HepG2 (cell line): ENCODE measurements at regions not wholly inside any gene's neighbourhood (a gene's known extent, or its start where the extent isn't known, plus 50 kb on each side); places are given as distances from the start of the nearest gene placed in this dataset.

Experiments used
- ATAC-seq: fragments of 200-7000 bp; cut with Tn5 transposase; 3 replicates; pipeline ENCODE4 v1.9.1; 2020; ENCODE audit warnings: mild to moderate bottlenecking, moderate library complexity
- BruUV-seq: library from RNA; stranded (reverse); fragments of 400-500 nt; replicated peaks from 2 replicates; lab custom pipeline; 2021; lab: Mats Ljungman, UMichigan
- CTCF ChIA-PET: fragments of 300-600 bp; formaldehyde crosslinking; extraction: SDS; loops from one replicate; lab custom pipeline; 2021; ENCODE audit warnings: low total read pairs, inconsistent platforms, low intra/inter-chr PET ratio; lab: Yijun Ruan, JAX
- POLR2A ChIA-PET: fragments of 350-600 bp; sonication (Branson Sonifier 250); formaldehyde crosslinking; loops from one replicate; lab custom pipeline; 2020; ENCODE audit warnings: antibody characterized with exemption, inconsistent platforms; lab: Yijun Ruan, JAX
- DNase-seq: peaks from one replicate; pipeline ENCODE4 v3.0.0-alpha.2; 2015; ENCODE audit warnings: low spot score
- FAIRE-seq: peaks from 3 replicates; lab custom pipeline; 2011; peaks lifted over from hg19 to GRCh38; lab: Jason Lieb, UNC
- H2AFZ ChIP-seq: one replicate; pipeline ENCODE4 v1.6.1; 2011; ENCODE audit warnings: low read length, inconsistent platforms
- H3K27ac ChIP-seq: fragments of 300-600 bp; 3 replicates; pipeline ENCODE4 v1.8.0; 2011; ENCODE audit warnings: mixed run types, mild to moderate bottlenecking, mixed read lengths, low read length, inconsistent platforms; ENCODE audit not compliant: insufficient read depth; ENCODE audit errors: extremely low read length
- H3K27me3 ChIP-seq, 2 experiments: fragments of 200-600 bp in 1 of 2; 2 replicates in 1 of 2; 3 replicates in 1 of 2; pipeline versions ENCODE4 v1.6.0 to v1.8.0; 2011; ENCODE audit warnings: low read length in 2 of 2, mild to moderate bottlenecking in 2 of 2, moderate library complexity in 2 of 2, inconsistent platforms in 1 of 2; ENCODE audit not compliant: insufficient read depth in 2 of 2, control insufficient read depth in 1 of 2
- H3K36me3 ChIP-seq, 2 experiments: fragments of 200-600 bp in 1 of 2; replicated peaks in 1 of 2; 2 replicates in 1 of 2; 3 replicates in 1 of 2; pipeline versions ENCODE4 v1.5.1 to v1.8.0; 2011; ENCODE audit warnings: low read length in 2 of 2, inconsistent platforms in 1 of 2; ENCODE audit not compliant: insufficient read depth in 2 of 2, control insufficient read depth in 1 of 2
- H3K4me1 ChIP-seq: 2 replicates; pipeline ENCODE4 v1.5.1; 2012; ENCODE audit warnings: low read length, inconsistent platforms; ENCODE audit not compliant: insufficient read depth
- H3K4me2 ChIP-seq: 2 replicates; pipeline ENCODE4 v1.6.0; 2011; ENCODE audit warnings: low read depth, low read length, inconsistent platforms
- H3K4me3 ChIP-seq, 3 experiments: fragments of 200-600 bp in 1 of 3; sonication (generic), shearing (Covaris generic) in 1 of 3; replicated peaks in 1 of 3; 2 replicates each; pipeline ENCODE4 v1.5.1; 2011 to 2016; ENCODE audit warnings: low read length in 3 of 3, inconsistent platforms in 2 of 3, low read depth in 2 of 3, mild to moderate bottlenecking in 2 of 3, control low read depth in 1 of 3, mixed read lengths in 1 of 3; ENCODE audit not compliant: insufficient read depth in 1 of 3
- H3K79me2 ChIP-seq: one replicate; pipeline ENCODE4 v1.6.1; 2011; ENCODE audit warnings: low read length, inconsistent platforms; ENCODE audit not compliant: insufficient read depth
- H3K9ac ChIP-seq: 2 replicates; pipeline ENCODE4 v1.6.0; 2011; ENCODE audit warnings: mild to moderate bottlenecking, low read depth, low read length, inconsistent platforms; ENCODE audit not compliant: insufficient read depth
- H3K9me3 ChIP-seq: 2 replicates; pipeline ENCODE4 v1.5.1; 2012; ENCODE audit warnings: mild to moderate bottlenecking, low read length
- H4K20me1 ChIP-seq: 2 replicates; pipeline ENCODE4 v1.6.0; 2011; ENCODE audit warnings: inconsistent platforms, mild to moderate bottlenecking, low read length, moderate library complexity; ENCODE audit not compliant: insufficient read depth
- PHF21A ChIP-seq: sonication (generic); formaldehyde crosslinking; IDR thresholded peaks from 2 replicates; pipeline ENCODE4 v1.5.0; 2020; ENCODE audit warnings: mild to moderate bottlenecking, missing genetic modification reagents
- RAD21 ChIP-seq: fragments of 450-650 bp; formaldehyde crosslinking; IDR thresholded peaks from 2 replicates; pipeline ENCODE4 v1.5.0; 2020; ENCODE audit warnings: mild to moderate bottlenecking
- SMC3 ChIP-seq: IDR thresholded peaks from 2 replicates; pipeline ENCODE4 v1.6.1; 2011; ENCODE audit warnings: low read length, improper control_type of control experiment
- STAG1 ChIP-seq: sonication (generic); formaldehyde crosslinking; IDR thresholded peaks from 2 replicates; pipeline ENCODE4 v1.4.0; 2020; ENCODE audit warnings: missing genetic modification reagents
- WGBS: methylation state at CpG from one replicate; pipeline ENCODE4 v1.1.6; 2017; ENCODE audit warnings: low lambda C conversion rate; 5-methylcytosine and 5-hydroxymethylcytosine counted together
- in situ Hi-C: cut with HindIII; loops from 2 replicates; pipeline ENCODE4 v1.10.0; 2017; ENCODE audit warnings: low pct_unique_long_range_greater_than_20kb; ENCODE audit not compliant: extremely low pct_ligation_motif_present
- intact Hi-C: fragments of 100-400 bp; cut with micrococcal nuclease; formaldehyde crosslinking; loops from one replicate; pipeline ENCODE4 v1.10.0; 2022; ENCODE audit not compliant: unreplicated experiment
- TF ChIP-seq, protein P1 (sequence below): IDR thresholded peaks from 2 replicates; pipeline ENCODE4 v1.4.0; 2020; ENCODE audit warnings: mild to moderate bottlenecking, missing genetic modification reagents
- TF ChIP-seq, protein P2 (sequence below): sonication (generic); formaldehyde crosslinking; IDR thresholded peaks from 2 replicates; pipeline ENCODE4 v1.5.0; 2020; ENCODE audit warnings: mild to moderate bottlenecking, missing genetic modification reagents, moderate library complexity
- TF ChIP-seq, protein P3 (sequence below): sonication (generic); formaldehyde crosslinking; IDR thresholded peaks from 2 replicates; pipeline ENCODE4 v1.4.0; 2020; ENCODE audit warnings: mild to moderate bottlenecking, missing genetic modification reagents

DNA sequence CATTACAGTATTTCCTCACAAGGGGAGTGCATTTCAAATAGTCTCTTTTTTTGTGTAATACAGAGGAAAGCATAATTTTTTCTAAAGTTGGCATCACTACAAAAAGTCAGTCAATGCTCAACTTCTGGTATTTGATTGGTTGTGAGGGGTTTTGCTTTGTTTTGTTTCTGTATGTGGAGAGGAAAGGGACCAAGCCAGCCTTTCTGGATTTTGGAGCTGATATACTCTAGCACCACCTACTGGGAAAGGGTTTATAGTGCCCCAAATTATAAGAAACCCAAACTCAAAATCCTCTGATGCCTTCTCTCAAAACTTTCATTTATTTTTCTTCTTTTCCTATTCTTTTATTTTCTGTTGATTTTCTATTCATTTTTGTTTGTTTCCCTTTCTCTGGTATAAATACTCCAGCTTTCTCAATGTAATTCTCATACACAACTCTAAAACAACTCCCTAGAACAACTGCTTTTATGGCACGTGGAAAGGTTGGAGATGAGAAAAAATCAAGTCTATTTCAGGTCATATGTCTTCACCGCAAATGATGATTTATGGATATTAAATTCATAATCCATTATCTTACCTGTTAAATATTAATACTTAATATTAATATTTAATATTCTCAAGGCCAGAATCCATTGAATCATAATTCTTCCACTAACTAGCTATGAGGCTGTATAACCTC lies 69.5 kb upstream of the ANXA1 start:
- TF ChIP-seq RAD21 (peak; percentile 78), PHF21A (no peak), STAG1 (CRISPR knock-in tag) (peak; percentile 92), SMC3 (peak; percentile 81)
- TF ChIP-seq, protein P1, sequence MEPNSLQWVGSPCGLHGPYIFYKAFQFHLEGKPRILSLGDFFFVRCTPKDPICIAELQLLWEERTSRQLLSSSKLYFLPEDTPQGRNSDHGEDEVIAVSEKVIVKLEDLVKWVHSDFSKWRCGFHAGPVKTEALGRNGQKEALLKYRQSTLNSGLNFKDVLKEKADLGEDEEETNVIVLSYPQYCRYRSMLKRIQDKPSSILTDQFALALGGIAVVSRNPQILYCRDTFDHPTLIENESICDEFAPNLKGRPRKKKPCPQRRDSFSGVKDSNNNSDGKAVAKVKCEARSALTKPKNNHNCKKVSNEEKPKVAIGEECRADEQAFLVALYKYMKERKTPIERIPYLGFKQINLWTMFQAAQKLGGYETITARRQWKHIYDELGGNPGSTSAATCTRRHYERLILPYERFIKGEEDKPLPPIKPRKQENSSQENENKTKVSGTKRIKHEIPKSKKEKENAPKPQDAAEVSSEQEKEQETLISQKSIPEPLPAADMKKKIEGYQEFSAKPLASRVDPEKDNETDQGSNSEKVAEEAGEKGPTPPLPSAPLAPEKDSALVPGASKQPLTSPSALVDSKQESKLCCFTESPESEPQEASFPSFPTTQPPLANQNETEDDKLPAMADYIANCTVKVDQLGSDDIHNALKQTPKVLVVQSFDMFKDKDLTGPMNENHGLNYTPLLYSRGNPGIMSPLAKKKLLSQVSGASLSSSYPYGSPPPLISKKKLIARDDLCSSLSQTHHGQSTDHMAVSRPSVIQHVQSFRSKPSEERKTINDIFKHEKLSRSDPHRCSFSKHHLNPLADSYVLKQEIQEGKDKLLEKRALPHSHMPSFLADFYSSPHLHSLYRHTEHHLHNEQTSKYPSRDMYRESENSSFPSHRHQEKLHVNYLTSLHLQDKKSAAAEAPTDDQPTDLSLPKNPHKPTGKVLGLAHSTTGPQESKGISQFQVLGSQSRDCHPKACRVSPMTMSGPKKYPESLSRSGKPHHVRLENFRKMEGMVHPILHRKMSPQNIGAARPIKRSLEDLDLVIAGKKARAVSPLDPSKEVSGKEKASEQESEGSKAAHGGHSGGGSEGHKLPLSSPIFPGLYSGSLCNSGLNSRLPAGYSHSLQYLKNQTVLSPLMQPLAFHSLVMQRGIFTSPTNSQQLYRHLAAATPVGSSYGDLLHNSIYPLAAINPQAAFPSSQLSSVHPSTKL: 0 out of 2 replicates have a peak, but pooled peaks have one; percentile 20
- TF ChIP-seq, protein P2, sequence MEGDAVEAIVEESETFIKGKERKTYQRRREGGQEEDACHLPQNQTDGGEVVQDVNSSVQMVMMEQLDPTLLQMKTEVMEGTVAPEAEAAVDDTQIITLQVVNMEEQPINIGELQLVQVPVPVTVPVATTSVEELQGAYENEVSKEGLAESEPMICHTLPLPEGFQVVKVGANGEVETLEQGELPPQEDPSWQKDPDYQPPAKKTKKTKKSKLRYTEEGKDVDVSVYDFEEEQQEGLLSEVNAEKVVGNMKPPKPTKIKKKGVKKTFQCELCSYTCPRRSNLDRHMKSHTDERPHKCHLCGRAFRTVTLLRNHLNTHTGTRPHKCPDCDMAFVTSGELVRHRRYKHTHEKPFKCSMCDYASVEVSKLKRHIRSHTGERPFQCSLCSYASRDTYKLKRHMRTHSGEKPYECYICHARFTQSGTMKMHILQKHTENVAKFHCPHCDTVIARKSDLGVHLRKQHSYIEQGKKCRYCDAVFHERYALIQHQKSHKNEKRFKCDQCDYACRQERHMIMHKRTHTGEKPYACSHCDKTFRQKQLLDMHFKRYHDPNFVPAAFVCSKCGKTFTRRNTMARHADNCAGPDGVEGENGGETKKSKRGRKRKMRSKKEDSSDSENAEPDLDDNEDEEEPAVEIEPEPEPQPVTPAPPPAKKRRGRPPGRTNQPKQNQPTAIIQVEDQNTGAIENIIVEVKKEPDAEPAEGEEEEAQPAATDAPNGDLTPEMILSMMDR (CRISPR knock-in tag): peak; percentile 74
- TF ChIP-seq, protein P3, sequence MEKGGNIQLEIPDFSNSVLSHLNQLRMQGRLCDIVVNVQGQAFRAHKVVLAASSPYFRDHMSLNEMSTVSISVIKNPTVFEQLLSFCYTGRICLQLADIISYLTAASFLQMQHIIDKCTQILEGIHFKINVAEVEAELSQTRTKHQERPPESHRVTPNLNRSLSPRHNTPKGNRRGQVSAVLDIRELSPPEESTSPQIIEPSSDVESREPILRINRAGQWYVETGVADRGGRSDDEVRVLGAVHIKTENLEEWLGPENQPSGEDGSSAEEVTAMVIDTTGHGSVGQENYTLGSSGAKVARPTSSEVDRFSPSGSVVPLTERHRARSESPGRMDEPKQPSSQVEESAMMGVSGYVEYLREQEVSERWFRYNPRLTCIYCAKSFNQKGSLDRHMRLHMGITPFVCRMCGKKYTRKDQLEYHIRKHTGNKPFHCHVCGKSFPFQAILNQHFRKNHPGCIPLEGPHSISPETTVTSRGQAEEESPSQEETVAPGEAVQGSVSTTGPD (CRISPR knock-in tag): no peak
- FAIRE-seq (peak; percentile 67), DNase-seq (peak; percentile 62), ATAC-seq (peak; percentile 69)
- H2AFZ ChIP-seq: no peak overlapping the region
- H3K27ac ChIP-seq: no peak overlapping the region
- no peaks in the 10 kb centered on the region for H3K9me3 ChIP-seq
- no peaks in the 10 kb centered on the region for H4K20me1 ChIP-seq
- intact Hi-C loops: loop anchor here (1.0 to 5.0 kb wide), 5 partner anchors 45 to 238 kb away; no protein-coding TSS in a partner anchor
- 0 out of 5 replicates have a peak, but pooled peaks cover 0 to 3% of the 10 kb centered on the region in 2 experiments for H3K27me3 ChIP-seq
- BruUV-seq: no TSS peak
- H3K4me3 ChIP-seq: no peak overlapping the region
- ChIA-PET CTCF (interaction anchor here (1.0 to 2.6 kb wide), 5 partner anchors 59 to 274 kb away, joined by 4 to 16 read pairs (median 14); no protein-coding TSS in a partner anchor), POLR2A (no interaction called here)
- peaks cover 6% of the 10 kb centered on the region for H3K4me1 ChIP-seq
- H3K4me2 ChIP-seq: no peak overlapping the region
- H3K9ac ChIP-seq: no peak overlapping the region
- WGBS: 50% methylated on average over 2 of the region's 2 CpGs
- H3K79me2 ChIP-seq: no peaks in the 10 kb centered on the region
- in situ Hi-C loops: loop anchor here (5.0 kb wide), 1 partner anchor 225 kb away; no protein-coding TSS in a partner anchor
- H3K36me3 ChIP-seq: no peaks in the 10 kb centered on the region
